SK-N-SH treated with all-trans-retinoic acid at 6 μM for 48 hours (cell line): ENCODE measurements at regions not wholly inside any gene's neighbourhood (a gene's known extent, or its start where the extent isn't known, plus 50 kb on each side); places are given as distances from the start of the nearest gene placed in this dataset.

ENCODE experiments used
- ESRRG ChIP-seq: fragments of 250-450 bp; sonication (Bioruptor Pico); IDR thresholded peaks from 2 replicates; pipeline ENCODE4 v1.6.1; 2021; ENCODE audit warnings: mild to moderate bottlenecking
- ZFP30 ChIP-seq: fragments of 450-650 bp; formaldehyde crosslinking; IDR thresholded peaks from 2 replicates; pipeline ENCODE4 v1.5.0; 2022; ENCODE audit warnings: mild to moderate bottlenecking, moderate library complexity
- TF ChIP-seq, protein P1 (sequence below): fragments of 250-450 bp; sonication (Bioruptor Pico); IDR thresholded peaks from 2 replicates; pipeline ENCODE4 v1.8.0; 2020; ENCODE audit warnings: mild to moderate bottlenecking, moderate library complexity, borderline replicate concordance
- TF ChIP-seq, protein P2 (sequence below): fragments of 250-450 bp; sonication (Bioruptor Pico); IDR thresholded peaks from 2 replicates; pipeline ENCODE4 v1.5.0; 2020; ENCODE audit warnings: mild to moderate bottlenecking, moderate library complexity

DNA sequence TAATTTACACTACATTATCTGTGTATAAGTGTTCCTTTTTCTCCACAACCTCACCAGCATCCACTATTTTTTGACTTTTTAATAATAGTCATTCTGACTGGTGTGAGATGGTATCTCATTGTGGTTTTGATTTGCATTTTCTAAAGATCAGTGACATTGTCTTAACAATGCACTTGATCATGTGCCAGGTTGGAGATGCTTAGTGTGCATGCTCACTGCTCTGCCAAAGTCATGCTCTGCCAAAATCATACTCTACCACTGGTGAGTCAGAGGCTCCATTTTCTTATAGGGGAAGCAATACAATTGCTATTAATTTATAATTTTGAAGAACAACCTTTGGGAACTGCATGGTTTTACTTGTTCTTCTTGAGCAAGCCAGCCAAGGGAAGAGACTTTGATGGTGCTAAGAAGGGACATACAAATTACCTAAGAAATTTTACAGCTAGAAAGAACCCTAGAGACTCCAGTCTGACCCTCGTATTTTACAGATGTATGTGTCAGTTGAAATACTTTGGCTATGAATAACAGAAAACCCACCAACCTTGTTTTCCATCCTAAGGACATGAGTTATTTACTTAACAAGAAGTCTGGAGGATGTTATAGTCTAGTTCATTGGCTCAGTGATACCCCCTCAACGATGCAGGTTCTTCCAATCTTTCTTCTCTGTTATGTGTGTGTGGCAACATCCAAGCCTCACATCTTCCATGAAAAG, 368.9 kb downstream of the DDX10 start:
- TF ChIP-seq ZFP30 (CRISPR knock-in tag) (no peak), ESRRG (CRISPR knock-in tag) (no peak)
- TF ChIP-seq, protein P1, sequence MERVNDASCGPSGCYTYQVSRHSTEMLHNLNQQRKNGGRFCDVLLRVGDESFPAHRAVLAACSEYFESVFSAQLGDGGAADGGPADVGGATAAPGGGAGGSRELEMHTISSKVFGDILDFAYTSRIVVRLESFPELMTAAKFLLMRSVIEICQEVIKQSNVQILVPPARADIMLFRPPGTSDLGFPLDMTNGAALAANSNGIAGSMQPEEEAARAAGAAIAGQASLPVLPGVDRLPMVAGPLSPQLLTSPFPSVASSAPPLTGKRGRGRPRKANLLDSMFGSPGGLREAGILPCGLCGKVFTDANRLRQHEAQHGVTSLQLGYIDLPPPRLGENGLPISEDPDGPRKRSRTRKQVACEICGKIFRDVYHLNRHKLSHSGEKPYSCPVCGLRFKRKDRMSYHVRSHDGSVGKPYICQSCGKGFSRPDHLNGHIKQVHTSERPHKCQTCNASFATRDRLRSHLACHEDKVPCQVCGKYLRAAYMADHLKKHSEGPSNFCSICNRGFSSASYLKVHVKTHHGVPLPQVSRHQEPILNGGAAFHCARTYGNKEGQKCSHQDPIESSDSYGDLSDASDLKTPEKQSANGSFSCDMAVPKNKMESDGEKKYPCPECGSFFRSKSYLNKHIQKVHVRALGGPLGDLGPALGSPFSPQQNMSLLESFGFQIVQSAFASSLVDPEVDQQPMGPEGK (CRISPR knock-in tag): no peak
- TF ChIP-seq, protein P2, sequence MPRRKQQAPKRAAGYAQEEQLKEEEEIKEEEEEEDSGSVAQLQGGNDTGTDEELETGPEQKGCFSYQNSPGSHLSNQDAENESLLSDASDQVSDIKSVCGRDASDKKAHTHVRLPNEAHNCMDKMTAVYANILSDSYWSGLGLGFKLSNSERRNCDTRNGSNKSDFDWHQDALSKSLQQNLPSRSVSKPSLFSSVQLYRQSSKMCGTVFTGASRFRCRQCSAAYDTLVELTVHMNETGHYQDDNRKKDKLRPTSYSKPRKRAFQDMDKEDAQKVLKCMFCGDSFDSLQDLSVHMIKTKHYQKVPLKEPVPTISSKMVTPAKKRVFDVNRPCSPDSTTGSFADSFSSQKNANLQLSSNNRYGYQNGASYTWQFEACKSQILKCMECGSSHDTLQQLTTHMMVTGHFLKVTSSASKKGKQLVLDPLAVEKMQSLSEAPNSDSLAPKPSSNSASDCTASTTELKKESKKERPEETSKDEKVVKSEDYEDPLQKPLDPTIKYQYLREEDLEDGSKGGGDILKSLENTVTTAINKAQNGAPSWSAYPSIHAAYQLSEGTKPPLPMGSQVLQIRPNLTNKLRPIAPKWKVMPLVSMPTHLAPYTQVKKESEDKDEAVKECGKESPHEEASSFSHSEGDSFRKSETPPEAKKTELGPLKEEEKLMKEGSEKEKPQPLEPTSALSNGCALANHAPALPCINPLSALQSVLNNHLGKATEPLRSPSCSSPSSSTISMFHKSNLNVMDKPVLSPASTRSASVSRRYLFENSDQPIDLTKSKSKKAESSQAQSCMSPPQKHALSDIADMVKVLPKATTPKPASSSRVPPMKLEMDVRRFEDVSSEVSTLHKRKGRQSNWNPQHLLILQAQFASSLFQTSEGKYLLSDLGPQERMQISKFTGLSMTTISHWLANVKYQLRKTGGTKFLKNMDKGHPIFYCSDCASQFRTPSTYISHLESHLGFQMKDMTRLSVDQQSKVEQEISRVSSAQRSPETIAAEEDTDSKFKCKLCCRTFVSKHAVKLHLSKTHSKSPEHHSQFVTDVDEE (CRISPR knock-in tag): no peak
